ENCODE measurements at regions not wholly inside any gene's neighbourhood (a gene's known extent, or its start where the extent isn't known, plus 50 kb on each side); places are given as distances from the start of the nearest gene placed in this dataset.

GRCh38 chr13:86922936-86923335, 748.2 kb upstream of the SLITRK5 start:
- TF ChIP-seq, protein P1, sequence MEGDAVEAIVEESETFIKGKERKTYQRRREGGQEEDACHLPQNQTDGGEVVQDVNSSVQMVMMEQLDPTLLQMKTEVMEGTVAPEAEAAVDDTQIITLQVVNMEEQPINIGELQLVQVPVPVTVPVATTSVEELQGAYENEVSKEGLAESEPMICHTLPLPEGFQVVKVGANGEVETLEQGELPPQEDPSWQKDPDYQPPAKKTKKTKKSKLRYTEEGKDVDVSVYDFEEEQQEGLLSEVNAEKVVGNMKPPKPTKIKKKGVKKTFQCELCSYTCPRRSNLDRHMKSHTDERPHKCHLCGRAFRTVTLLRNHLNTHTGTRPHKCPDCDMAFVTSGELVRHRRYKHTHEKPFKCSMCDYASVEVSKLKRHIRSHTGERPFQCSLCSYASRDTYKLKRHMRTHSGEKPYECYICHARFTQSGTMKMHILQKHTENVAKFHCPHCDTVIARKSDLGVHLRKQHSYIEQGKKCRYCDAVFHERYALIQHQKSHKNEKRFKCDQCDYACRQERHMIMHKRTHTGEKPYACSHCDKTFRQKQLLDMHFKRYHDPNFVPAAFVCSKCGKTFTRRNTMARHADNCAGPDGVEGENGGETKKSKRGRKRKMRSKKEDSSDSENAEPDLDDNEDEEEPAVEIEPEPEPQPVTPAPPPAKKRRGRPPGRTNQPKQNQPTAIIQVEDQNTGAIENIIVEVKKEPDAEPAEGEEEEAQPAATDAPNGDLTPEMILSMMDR (IDR thresholded peaks at IDR 0.05): no peak
- no peak for TF ChIP-seq POLR2AphosphoS5 (IDR thresholded peaks at IDR 0.05; ENCODE audit: low read depth, low read length)
- TF ChIP-seq REST (IDR thresholded peaks at IDR 0.05; ENCODE audit: insufficient read depth in 1 of 2, low read depth in 2 of 2, low read length in 1 of 2): no peak
- no peak for TF ChIP-seq SIN3A (IDR thresholded peaks at IDR 0.05; ENCODE audit: borderline replicate concordance, insufficient read depth, low read depth, low read length)
